Putamen (tissue), 1 donor: ENCODE measurements at regions not wholly inside any gene's neighbourhood (a gene's known extent, or its start where the extent isn't known, plus 50 kb on each side); places are given as distances from the start of the nearest gene placed in this dataset.

Experiments used
- DNase-seq: peaks from one replicate; pipeline ENCODE4 v3.0.0-alpha.2; 2016; ENCODE audit warnings: low spot score

DNA sequence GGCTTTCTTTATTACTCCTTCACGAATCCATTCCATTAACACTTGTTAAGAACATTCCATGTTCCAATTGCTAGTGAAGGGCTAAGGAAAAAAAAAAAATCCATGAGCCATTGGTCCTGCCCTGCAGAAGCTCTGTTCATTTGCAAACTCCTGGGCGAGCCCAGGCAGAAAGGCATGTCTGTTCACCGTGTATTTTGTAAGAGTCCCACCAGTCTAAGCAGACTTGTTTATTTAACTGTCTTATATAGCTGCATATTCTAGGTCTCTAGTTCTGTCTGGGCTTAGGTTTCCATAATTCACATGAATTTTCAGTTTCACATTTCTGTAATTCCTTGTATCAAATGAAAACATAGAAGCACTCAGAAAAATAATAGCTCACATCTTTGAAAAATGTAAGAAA lies 97.4 kb upstream of the POU2AF2 start:
- DNase-seq, result no peak

GRCh38 chr11:111137846-111138245 lies 107.7 kb upstream of the POU2AF2 start:
- DNase-seq, result no peak

DNA sequence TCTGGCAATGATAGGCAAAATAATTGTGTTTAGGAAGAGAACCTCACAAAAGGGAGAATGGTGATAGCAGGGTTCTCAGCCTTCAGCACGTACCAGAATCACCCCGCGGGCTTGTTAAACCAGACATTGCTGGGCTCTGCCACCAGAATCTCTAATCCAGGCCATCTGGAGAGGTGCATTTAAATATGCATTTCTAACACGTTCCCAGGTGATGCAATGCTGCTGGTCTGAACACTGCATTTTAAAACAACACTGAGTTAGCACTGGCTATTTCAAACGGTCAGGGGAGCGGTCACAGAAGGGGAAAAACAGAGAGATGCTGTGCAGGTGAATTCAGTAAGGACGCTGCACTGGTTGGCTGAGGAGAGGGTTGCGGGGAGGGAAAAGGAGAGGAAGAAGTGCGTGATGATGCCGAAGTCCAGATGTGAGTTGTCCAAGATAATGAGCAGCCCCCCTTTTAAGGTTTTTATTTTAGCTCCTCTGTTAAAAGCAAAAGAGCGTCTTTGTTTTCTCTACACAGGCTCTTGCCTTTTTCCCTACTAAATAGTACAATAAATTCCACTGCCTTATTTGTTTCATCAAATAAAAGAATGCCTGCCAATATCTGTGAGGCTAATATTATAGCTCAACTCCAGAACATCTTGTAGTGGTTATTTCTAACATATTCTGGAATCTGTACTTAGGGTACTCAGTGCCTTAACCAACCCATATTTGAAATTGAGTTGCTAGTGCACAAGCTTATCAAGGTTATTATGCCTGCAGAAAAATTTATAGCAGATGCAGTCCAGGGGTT lies 109.6 kb upstream of the POU2AF2 start:
- DNase-seq, result no peak

DNA sequence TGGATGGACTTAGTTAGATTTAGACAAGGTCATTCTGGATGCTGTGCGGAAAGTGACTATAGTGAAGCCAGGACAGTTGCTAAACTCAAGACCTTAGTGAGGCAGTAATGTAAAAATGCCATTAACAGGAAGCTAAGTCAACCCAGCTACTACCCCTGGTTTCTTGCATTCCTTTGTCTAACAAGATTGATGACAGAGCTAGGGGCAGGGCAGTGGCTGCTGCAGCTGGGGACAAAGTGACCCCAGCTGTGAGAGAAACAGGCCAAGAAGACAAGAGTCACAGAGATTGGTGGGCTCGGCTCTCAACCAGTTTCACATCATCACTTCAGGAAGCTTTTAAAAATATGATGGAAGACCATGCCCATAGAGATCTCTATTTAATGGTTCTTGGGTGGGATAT lies 110.4 kb upstream of the POU2AF2 start:
- DNase-seq, result no peak

DNA sequence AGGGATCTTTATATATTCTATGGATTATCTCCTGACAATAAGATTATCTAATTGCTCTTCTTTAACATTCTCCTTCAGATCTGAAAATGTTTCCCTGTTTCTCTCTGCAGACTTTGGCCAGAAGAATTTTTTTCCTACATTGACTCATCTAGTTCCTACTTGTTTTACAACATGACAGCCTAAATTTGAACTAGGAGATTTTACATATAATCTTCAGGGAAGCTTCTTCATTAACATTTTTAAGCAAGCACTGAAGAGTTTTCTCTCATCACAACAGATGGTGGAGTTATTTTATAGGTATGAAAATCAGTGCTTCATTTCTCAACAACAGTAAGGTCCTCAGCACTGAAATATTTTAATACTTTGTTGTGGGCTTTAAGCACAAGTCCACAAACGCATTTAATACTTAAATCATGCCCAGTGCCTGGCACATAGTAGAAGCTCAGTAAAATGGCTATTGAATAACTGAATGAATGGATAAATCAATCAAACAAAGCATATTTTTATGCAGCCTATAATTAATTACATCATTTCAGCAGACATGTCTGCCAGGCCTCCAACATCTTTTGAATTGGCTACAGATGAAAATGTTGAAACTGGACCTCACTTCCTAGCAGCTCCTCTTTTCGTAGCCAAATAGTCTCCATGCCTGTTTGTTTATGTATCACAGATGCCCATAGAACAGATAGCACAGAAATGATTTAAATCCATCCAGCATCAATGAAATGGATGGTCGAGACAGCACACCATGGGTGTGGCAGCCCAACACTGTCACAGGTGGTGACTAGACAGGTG lies 117.3 kb upstream of the POU2AF2 start:
- DNase-seq, result no peak

DNA sequence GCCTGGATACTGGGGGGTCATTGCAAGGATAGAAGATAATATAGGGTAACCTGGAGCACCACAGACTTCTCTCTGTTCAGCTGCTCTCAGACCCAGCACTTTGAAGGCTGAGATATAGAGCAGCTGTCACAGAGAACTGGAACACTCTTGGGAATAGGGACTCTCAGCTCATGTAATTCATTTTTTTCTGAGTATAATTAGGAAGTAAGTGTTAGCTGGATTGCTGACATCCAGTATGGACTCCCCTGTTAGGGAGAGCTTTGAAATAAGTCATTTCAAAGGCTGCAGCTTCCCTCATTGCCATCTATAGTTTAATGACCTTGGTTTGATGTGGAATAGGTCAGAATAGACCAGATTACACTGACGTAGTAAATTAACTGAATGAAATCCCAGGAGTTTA lies 120.8 kb upstream of the POU2AF2 start:
- no peak for DNase-seq

DNA sequence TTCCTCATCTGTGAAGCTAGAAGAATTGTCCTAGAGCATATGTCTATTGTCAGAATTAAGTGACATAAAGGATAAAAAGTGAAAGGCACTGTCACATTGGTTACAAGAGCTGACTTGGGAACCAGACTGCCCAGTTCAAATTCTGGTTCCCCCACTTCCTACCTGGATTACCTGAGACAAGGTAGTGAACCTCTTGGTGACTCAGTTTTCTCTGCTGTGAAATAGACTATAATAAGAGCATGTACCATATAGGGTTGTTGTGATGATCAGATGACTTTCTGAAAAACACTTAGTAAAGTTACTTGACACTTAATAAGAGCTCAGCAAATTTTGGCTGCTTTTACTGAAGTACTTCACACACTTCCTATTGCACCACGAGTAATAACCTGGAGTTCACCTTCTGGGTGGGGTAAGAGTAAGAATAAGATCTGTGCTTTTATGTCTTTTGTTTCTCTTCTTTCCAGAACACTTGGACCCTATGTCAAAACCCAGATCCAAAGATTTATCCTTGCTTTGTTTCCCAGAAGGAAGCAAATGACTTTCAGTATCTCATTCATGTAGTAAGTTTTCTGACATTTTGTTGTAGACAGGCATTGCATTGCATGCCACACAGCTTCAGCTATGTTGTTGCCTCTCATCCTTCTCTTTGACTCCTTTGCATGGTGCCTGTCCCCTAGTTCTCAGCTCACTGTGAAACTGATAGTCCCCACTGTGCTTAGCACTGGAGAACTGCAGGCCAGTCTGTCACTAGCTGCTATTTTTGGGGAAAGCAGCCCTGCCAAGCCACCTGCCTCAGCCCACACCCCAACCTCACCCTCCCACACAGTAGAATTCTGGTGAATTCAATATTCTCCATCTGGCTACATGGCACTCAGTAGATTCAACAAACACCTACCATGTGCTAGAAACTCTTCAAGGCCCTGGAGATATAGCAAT lies 121.8 kb upstream of the POU2AF2 start:
- no peak for DNase-seq

GRCh38 chr11:111120696-111121302 lies 124.7 kb upstream of the POU2AF2 start:
- DNase-seq, result no peak

GRCh38 chr11:111120161-111120560 lies 125.4 kb upstream of the POU2AF2 start:
- DNase-seq, result no peak

GRCh38 chr11:111119751-111120150 lies 125.8 kb upstream of the POU2AF2 start:
- no peak for DNase-seq

- no peak for DNase-seq
Observed at GRCh38 chr11:111115890-111116289, 129.6 kb upstream of the POU2AF2 start.

DNA sequence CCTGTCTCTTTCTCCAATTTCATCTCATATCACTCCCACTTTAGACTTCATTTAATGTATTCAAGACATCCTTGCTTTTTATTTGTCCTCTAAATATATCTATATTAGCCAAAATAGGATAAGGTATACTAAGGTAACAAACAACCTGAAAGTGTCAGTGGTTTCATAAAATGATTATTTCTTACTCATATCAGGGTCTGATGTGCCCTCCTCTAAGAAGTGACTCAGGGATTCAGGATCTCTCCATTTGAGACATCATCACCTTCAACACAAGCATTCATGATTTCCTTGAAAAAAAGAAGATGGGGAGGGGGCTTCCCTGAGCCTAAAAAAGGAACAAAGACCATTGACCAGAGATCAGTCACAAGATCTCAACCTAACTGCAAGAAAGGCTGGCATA lies 131.4 kb upstream of the POU2AF2 start:
- DNase-seq, result no peak

DNA sequence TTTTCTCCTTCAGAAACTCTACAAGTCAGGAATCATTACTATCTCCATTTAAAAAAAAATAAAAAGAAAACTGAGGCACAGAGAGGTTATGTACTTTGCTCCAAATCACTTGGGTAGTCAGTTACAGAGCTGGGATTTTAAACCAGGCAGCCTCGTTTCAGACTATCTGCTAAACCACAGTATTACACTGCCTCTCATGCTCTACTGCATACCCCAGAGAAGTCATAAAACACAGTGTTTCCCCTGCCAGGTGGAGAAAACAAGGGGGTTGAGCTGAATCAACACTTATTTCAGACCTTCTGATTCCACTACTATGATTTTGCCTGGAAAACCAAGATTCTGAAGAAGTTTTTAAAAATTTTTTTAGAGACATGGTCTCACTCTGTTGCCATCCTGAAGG lies 132.9 kb upstream of the POU2AF2 start:
- no peak for DNase-seq

DNA sequence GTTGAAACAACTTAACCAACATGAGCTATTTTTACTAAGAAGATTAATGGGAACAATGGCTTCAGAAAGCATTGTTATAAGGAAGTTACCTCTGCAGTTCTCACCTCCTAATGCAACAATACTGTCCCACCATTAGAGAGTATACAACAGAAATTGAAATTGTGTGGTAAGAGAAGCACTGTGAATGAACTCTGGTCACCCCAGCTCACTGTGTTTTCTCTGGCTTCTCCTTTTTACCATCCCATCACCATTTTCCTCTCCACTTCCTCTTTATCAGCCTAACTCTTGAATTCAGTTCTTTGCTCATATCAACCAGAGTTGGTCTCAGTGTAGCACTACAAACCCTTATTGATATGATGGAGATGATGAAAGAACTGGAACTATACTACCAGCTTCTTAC lies 138.0 kb upstream of the POU2AF2 start:
- DNase-seq, result no peak

DNA sequence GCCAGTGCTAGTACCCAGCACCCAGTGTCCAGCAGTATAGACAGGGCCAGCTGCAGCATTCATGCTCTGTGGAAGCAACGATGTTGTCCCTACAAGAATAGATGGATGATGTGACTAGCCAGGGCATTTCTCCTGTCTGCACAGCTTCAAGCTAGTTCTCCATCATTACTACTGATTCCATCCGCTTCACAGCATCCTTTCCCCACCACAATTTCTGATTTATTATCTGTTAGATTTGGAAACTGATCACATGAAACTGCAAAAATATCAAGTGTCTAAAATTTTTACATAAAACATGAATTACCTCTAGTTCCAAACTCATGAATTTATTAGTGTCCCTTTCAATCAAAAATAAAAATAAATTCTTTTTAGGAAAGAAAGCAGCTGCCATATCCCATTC lies 138.9 kb upstream of the POU2AF2 start:
- no peak for DNase-seq

DNA sequence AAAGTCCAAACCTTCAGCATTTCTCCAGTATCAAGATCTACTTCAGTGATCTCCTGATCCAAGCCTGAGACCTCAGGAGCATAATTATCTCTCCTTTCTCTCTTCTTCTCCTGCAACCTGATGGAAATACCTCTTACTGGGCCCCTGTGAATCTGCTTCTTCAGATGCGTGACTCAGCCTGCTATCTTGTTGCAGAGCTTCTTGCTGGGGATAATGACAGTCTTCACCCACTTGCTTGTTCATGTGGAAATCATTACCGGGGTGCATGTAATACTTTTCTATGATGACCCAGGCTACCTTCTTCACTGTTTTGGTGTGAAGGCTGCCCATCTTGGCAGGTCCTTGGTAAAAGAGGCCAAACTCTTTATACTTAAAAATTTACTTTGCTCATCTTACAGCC lies 140.0 kb upstream of the POU2AF2 start:
- DNase-seq, result peak; percentile 51

- DNase-seq, result no peak
Observed at GRCh38 chr11:111104185-111104584, 141.3 kb upstream of the POU2AF2 start.

- DNase-seq, result no peak
Observed at GRCh38 chr11:111101881-111102280, 143.6 kb upstream of the POU2AF2 start.

DNA sequence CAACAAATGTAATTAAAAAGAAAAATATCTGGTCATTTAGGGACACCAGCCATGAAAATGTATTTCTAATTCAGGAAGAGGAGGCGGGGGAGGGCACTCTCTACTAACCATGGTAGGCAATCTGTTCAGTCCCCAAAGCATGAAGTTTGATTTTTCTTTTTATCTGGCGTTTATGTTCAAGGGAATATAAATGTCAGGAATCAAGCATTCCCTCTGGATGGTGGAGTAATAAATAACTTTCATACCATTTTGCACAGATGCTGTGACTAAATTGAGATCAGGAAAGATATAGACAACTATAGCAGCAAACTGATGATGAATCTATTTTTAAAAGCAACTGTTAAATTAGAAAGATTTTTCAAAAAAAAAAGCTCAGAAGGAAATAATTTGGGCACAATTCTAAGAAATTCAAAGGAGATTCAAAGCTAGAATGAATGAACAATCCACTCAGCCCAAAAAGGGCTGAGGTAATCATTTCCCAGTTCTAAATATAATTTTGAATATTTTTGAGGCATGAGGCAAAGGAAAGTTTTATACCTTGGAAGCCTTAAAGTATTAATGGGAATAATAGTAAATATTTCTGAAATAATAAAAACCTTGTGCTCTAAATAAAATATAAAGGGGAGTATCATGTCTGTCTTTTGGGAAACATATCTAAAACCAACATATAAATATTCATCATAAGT lies 146.4 kb upstream of the POU2AF2 start:
- DNase-seq, result no peak

GRCh38 chr11:111098091-111098490 lies 147.4 kb upstream of the POU2AF2 start:
- DNase-seq, result no peak

DNA sequence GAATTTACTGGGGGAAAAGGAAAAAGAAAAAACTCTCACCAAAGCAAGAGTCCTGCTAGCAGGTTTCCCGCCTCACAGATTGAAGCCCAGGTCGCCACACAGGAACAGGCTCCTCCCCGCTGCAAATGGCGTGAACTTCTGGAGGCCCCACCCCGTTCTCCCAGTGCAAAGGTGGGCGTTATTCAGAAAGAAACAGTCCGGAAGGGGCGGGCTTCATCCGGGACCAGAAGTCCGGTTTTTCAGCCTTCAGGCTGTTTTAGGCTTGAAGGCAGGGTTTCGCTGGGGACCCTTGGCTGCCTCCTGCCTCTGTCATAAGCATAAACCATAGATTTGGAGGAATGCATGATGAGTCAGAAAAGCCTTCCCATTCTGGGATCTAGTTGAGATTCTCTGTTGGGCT lies 148.3 kb upstream of the POU2AF2 start:
- DNase-seq, result no peak
